ENCODE measurements at regions not wholly inside any gene's neighbourhood (a gene's known extent, or its start where the extent isn't known, plus 50 kb on each side); places are given as distances from the start of the nearest gene placed in this dataset.
"Not testable (repeated sequence)": the region's sequence is repeated elsewhere in the genome, so short reads cannot be mapped to it uniquely, and the experiment has no call there.

GRCh38 chr5:130294798-130295197, 390.5 kb downstream of the CHSY3 start:
- H3K4me3 ChIP-seq (ENCODE audit: low read length); H3K4me1 ChIP-seq (ENCODE audit: insufficient read depth, low read length); H3K27ac ChIP-seq (ENCODE audit: low read length); H3K27me3 ChIP-seq (ENCODE audit: insufficient read depth, low read length); H3K36me3 ChIP-seq (ENCODE audit: insufficient read depth, low read depth, low read length); H3K9ac ChIP-seq (ENCODE audit: low read depth, low read length); H3K9me3 ChIP-seq (ENCODE audit: insufficient read depth, low read depth, low read length): not testable (repeated sequence)

- no peak overlapping the region for H3K4me3 ChIP-seq (ENCODE audit: low read length)
- no peaks in the 10 kb centered on the region for H3K9me3 ChIP-seq (ENCODE audit: insufficient read depth, low read depth, low read length)
- no peaks in the 10 kb centered on the region for H3K4me1 ChIP-seq (ENCODE audit: insufficient read depth, low read length)
- H3K27me3 ChIP-seq (ENCODE audit: insufficient read depth, low read length), result no peaks in the 10 kb centered on the region
- no peaks in the 10 kb centered on the region for H3K36me3 ChIP-seq (ENCODE audit: insufficient read depth, low read depth, low read length)
- no peak overlapping the region for H3K9ac ChIP-seq (ENCODE audit: low read depth, low read length)
- H3K27ac ChIP-seq (ENCODE audit: low read length), result no peak overlapping the region
Measured at GRCh38 chr5:130290219-130290618, 386.0 kb downstream of the CHSY3 start.

- H3K4me3 ChIP-seq (ENCODE audit: low read length), result no peak overlapping the region
Measured at GRCh38 chr5:130289132-130290088, 385.1 kb downstream of the CHSY3 start.

GRCh38 chr5:130287438-130287837, 383.2 kb downstream of the CHSY3 start:
- Histone ChIP-seq H3K27ac (ENCODE audit: low read length) (no peak overlapping the region), H3K9me3 (ENCODE audit: insufficient read depth, low read depth, low read length) (no peaks in the 10 kb centered on the region), H3K4me1 (ENCODE audit: insufficient read depth, low read length) (no peaks in the 10 kb centered on the region), H3K4me3 (ENCODE audit: low read length) (no peak overlapping the region), H3K27me3 (ENCODE audit: insufficient read depth, low read length) (no peaks in the 10 kb centered on the region), H3K9ac (ENCODE audit: low read depth, low read length) (no peak overlapping the region), H3K36me3 (ENCODE audit: insufficient read depth, low read depth, low read length) (no peaks in the 10 kb centered on the region)

More at GRCh38 chr5:130289132-130290088, 385.1 kb downstream of the CHSY3 start:
- no peak overlapping the region for H3K9ac ChIP-seq (ENCODE audit: low read depth, low read length)
- H3K36me3 ChIP-seq (ENCODE audit: insufficient read depth, low read depth, low read length), result no peaks in the 10 kb centered on the region
- no peaks in the 10 kb centered on the region for H3K9me3 ChIP-seq (ENCODE audit: insufficient read depth, low read depth, low read length)
- no peaks in the 10 kb centered on the region for H3K4me1 ChIP-seq (ENCODE audit: insufficient read depth, low read length)
- no peaks in the 10 kb centered on the region for H3K27me3 ChIP-seq (ENCODE audit: insufficient read depth, low read length)
- H3K27ac ChIP-seq (ENCODE audit: low read length), result no peak overlapping the region

GRCh38 chr5:130286971-130287370, 382.7 kb downstream of the CHSY3 start:
- H3K27ac ChIP-seq (ENCODE audit: low read length), result no peak overlapping the region
- H3K36me3 ChIP-seq (ENCODE audit: insufficient read depth, low read depth, low read length), result no peaks in the 10 kb centered on the region
- H3K27me3 ChIP-seq (ENCODE audit: insufficient read depth, low read length), result no peaks in the 10 kb centered on the region
- H3K4me3 ChIP-seq (ENCODE audit: low read length), result no peak overlapping the region
- H3K9me3 ChIP-seq (ENCODE audit: insufficient read depth, low read depth, low read length), result no peaks in the 10 kb centered on the region
- no peaks in the 10 kb centered on the region for H3K4me1 ChIP-seq (ENCODE audit: insufficient read depth, low read length)
- no peak overlapping the region for H3K9ac ChIP-seq (ENCODE audit: low read depth, low read length)

GRCh38 chr5:130282049-130282448, 377.8 kb downstream of the CHSY3 start:
- Histone ChIP-seq H3K27me3 (ENCODE audit: insufficient read depth, low read length) (peaks cover 23% of the 10 kb centered on the region; the same call in 1 of the 2 replicates), H3K4me1 (ENCODE audit: insufficient read depth, low read length) (no peaks in the 10 kb centered on the region), H3K4me3 (ENCODE audit: low read length) (no peak overlapping the region), H3K9ac (ENCODE audit: low read depth, low read length) (no peak overlapping the region), H3K36me3 (ENCODE audit: insufficient read depth, low read depth, low read length) (no peaks in the 10 kb centered on the region), H3K9me3 (ENCODE audit: insufficient read depth, low read depth, low read length) (no peaks in the 10 kb centered on the region), H3K27ac (ENCODE audit: low read length) (no peak overlapping the region)

- Histone ChIP-seq H3K4me3 (ENCODE audit: low read length) (no peak overlapping the region), H3K9ac (ENCODE audit: low read depth, low read length) (no peak overlapping the region), H3K4me1 (ENCODE audit: insufficient read depth, low read length) (no peaks in the 10 kb centered on the region), H3K27me3 (ENCODE audit: insufficient read depth, low read length) (peaks cover 37% of the 10 kb centered on the region; the same call in 1 of the 2 replicates), H3K27ac (ENCODE audit: low read length) (no peak overlapping the region), H3K9me3 (ENCODE audit: insufficient read depth, low read depth, low read length) (no peaks in the 10 kb centered on the region), H3K36me3 (ENCODE audit: insufficient read depth, low read depth, low read length) (no peaks in the 10 kb centered on the region)
Measured at GRCh38 chr5:130280528-130281217, 376.4 kb downstream of the CHSY3 start.

- H3K27ac ChIP-seq (ENCODE audit: low read length), result no peak overlapping the region
- no peaks in the 10 kb centered on the region for H3K4me1 ChIP-seq (ENCODE audit: insufficient read depth, low read length)
Measured at GRCh38 chr5:130279386-130279785, 375.1 kb downstream of the CHSY3 start.

GRCh38 chr5:130278136-130278535, 373.9 kb downstream of the CHSY3 start:
- H3K4me3 ChIP-seq (ENCODE audit: low read length), result no peak overlapping the region
- H3K36me3 ChIP-seq (ENCODE audit: insufficient read depth, low read depth, low read length), result no peaks in the 10 kb centered on the region
- no peaks in the 10 kb centered on the region for H3K4me1 ChIP-seq (ENCODE audit: insufficient read depth, low read length)
- H3K27me3 ChIP-seq (ENCODE audit: insufficient read depth, low read length), result peaks cover 60% of the 10 kb centered on the region
- no peaks in the 10 kb centered on the region for H3K9me3 ChIP-seq (ENCODE audit: insufficient read depth, low read depth, low read length)
- no peak overlapping the region for H3K27ac ChIP-seq (ENCODE audit: low read length)
- no peak overlapping the region for H3K9ac ChIP-seq (ENCODE audit: low read depth, low read length)

More at GRCh38 chr5:130279386-130279785, 375.1 kb downstream of the CHSY3 start:
- Histone ChIP-seq H3K27me3 (ENCODE audit: insufficient read depth, low read length) (peaks cover 50% of the 10 kb centered on the region), H3K9ac (ENCODE audit: low read depth, low read length) (no peak overlapping the region), H3K9me3 (ENCODE audit: insufficient read depth, low read depth, low read length) (no peaks in the 10 kb centered on the region), H3K4me3 (ENCODE audit: low read length) (no peak overlapping the region), H3K36me3 (ENCODE audit: insufficient read depth, low read depth, low read length) (no peaks in the 10 kb centered on the region)

- H3K27me3 ChIP-seq (ENCODE audit: insufficient read depth, low read length), result peaks cover 64% of the 10 kb centered on the region
- no peaks in the 10 kb centered on the region for H3K36me3 ChIP-seq (ENCODE audit: insufficient read depth, low read depth, low read length)
- H3K9me3 ChIP-seq (ENCODE audit: insufficient read depth, low read depth, low read length), result no peaks in the 10 kb centered on the region
- H3K9ac ChIP-seq (ENCODE audit: low read depth, low read length), result no peak overlapping the region
- H3K27ac ChIP-seq (ENCODE audit: low read length), result no peak overlapping the region
- no peaks in the 10 kb centered on the region for H3K4me1 ChIP-seq (ENCODE audit: insufficient read depth, low read length)
- H3K4me3 ChIP-seq (ENCODE audit: low read length), result no peak overlapping the region
Measured at GRCh38 chr5:130277522-130277921, 373.3 kb downstream of the CHSY3 start.

GRCh38 chr5:130277002-130277401, 372.7 kb downstream of the CHSY3 start:
- H3K4me1 ChIP-seq (ENCODE audit: insufficient read depth, low read length), result no peaks in the 10 kb centered on the region
- no peak overlapping the region for H3K9ac ChIP-seq (ENCODE audit: low read depth, low read length)
- H3K9me3 ChIP-seq (ENCODE audit: insufficient read depth, low read depth, low read length), result no peaks in the 10 kb centered on the region
- H3K27me3 ChIP-seq (ENCODE audit: insufficient read depth, low read length), result peaks cover 69% of the 10 kb centered on the region
- no peaks in the 10 kb centered on the region for H3K36me3 ChIP-seq (ENCODE audit: insufficient read depth, low read depth, low read length)
- H3K27ac ChIP-seq (ENCODE audit: low read length), result no peak overlapping the region
- no peak overlapping the region for H3K4me3 ChIP-seq (ENCODE audit: low read length)

GRCh38 chr5:130272837-130273236, 368.6 kb downstream of the CHSY3 start:
- H3K9me3 ChIP-seq (ENCODE audit: insufficient read depth, low read depth, low read length), result no peaks in the 10 kb centered on the region
- peaks cover 95% of the 10 kb centered on the region for H3K27me3 ChIP-seq (ENCODE audit: insufficient read depth, low read length)
- H3K27ac ChIP-seq (ENCODE audit: low read length), result no peak overlapping the region
- no peaks in the 10 kb centered on the region for H3K36me3 ChIP-seq (ENCODE audit: insufficient read depth, low read depth, low read length)
- H3K4me1 ChIP-seq (ENCODE audit: insufficient read depth, low read length), result no peaks in the 10 kb centered on the region
- H3K9ac ChIP-seq (ENCODE audit: low read depth, low read length), result no peak overlapping the region
- H3K4me3 ChIP-seq (ENCODE audit: low read length), result no peak overlapping the region

Measured in iPS-20b (cell line).